CD4-positive, alpha-beta T cell (primary cell): ENCODE measurements at regions not wholly inside any gene's neighbourhood (a gene's known extent, or its start where the extent isn't known, plus 50 kb on each side); places are given as distances from the start of the nearest gene placed in this dataset.

ENCODE experiments used
- ATAC-seq: fragments of 200-7000 bp; cut with Tn5 transposase; one replicate; pipeline ENCODE4 v1.10.0; 2022; ENCODE audit warnings: mild to moderate bottlenecking; ENCODE audit not compliant: poor library complexity
- CTCF ChIA-PET: fragments of 350-600 bp; sonication (Branson Sonifier 250); formaldehyde crosslinking; loops from one replicate; lab custom pipeline; 2021; ENCODE audit warnings: antibody characterized with exemption, inconsistent platforms; lab: Charles Lee
- POLR2A ChIA-PET: fragments of 350-600 bp; sonication (Branson Sonifier 250); formaldehyde crosslinking; loops from one replicate; lab custom pipeline; 2021; ENCODE audit warnings: antibody characterized with exemption, inconsistent platforms; lab: Charles Lee
- DNase-seq, 14 experiments: peaks; one replicate each; pipeline ENCODE4 v3.0.0-alpha.2; 2013 to 2020; ENCODE audit warnings: mixed read lengths in 2 of 14
- H3K27ac ChIP-seq, 2 donors: one replicate each; pipeline versions ENCODE4 v1.5.1 to v1.7.0; 2013; ENCODE audit warnings: low read length in 2 of 2, low read depth in 1 of 2, mild to moderate bottlenecking in 1 of 2
- H3K27me3 ChIP-seq, 2 experiments: 1 replicate in 1 of 2; 2 replicates in 1 of 2; pipeline versions ENCODE4 v1.6.1 to v1.7.0; 2013; ENCODE audit warnings: low read length in 2 of 2, control low read depth in 1 of 2, mild to moderate bottlenecking in 1 of 2, moderate library complexity in 1 of 2; ENCODE audit not compliant: insufficient read depth in 2 of 2, control insufficient read depth in 1 of 2
- H3K36me3 ChIP-seq: one replicate; pipeline ENCODE4 v1.6.1; 2013; ENCODE audit warnings: low read length, control low read depth; ENCODE audit not compliant: insufficient read depth
- H3K4me1 ChIP-seq: one replicate; pipeline ENCODE4 v1.6.1; 2013; ENCODE audit warnings: low read length, control low read depth; ENCODE audit not compliant: insufficient read depth
- H3K4me3 ChIP-seq: one replicate; pipeline ENCODE4 v1.5.1; 2013; ENCODE audit warnings: mild to moderate bottlenecking, low read length, moderate library complexity
- H3K9me3 ChIP-seq, 2 experiments: 1 replicate in 1 of 2; 2 replicates in 1 of 2; pipeline versions ENCODE4 v1.6.1 to v1.7.0; 2013; ENCODE audit warnings: low read length in 2 of 2, mild to moderate bottlenecking in 2 of 2, control low read depth in 1 of 2, moderate library complexity in 1 of 2; ENCODE audit not compliant: control insufficient read depth in 1 of 2, insufficient read depth in 1 of 2
- H3K27ac Mint-ChIP-seq: one replicate; pipeline ENCODE4 v1.8.0; 2020; ENCODE audit warnings: mixed read lengths
- H3K27me3 Mint-ChIP-seq: one replicate; pipeline ENCODE4 v1.8.0; 2021; ENCODE audit warnings: mixed read lengths
- H3K36me3 Mint-ChIP-seq: one replicate; pipeline ENCODE4 v1.8.0; 2021; ENCODE audit warnings: low read depth, mixed read lengths
- H3K4me1 Mint-ChIP-seq: one replicate; pipeline ENCODE4 v1.8.0; 2021; ENCODE audit warnings: low read depth, mixed read lengths
- H3K4me3 Mint-ChIP-seq: one replicate; pipeline ENCODE4 v1.8.0; 2020; ENCODE audit warnings: mild to moderate bottlenecking, mixed read lengths
- H3K9me3 Mint-ChIP-seq: one replicate; pipeline ENCODE4 v1.8.0; 2020; ENCODE audit warnings: mixed read lengths
- CTCF ChIP-seq: fragments of 200-600 bp; IDR thresholded peaks from one replicate; pipeline ENCODE4 v1.8.0; 2022; ENCODE audit warnings: antibody characterized with exemption, mild to moderate bottlenecking
- intact Hi-C, 2 experiments: fragments of 100-400 bp; cut with DNase I in 1 of 2; cut with micrococcal nuclease in 1 of 2; formaldehyde crosslinking; loops; one replicate each; pipeline versions ENCODE4 v1.15.1 to v1.9.0; 2023 to 2025; cut with DNase I, micrococcal nuclease

- ChIA-PET POLR2A (no interaction called here), CTCF (no interaction called here)
- TF ChIP-seq CTCF, result no peak
- H3K9me3 Mint-ChIP-seq, result peaks cover 2% of the 10 kb centered on the region
- no peaks in the 10 kb centered on the region for H3K4me1 ChIP-seq
- H3K36me3 ChIP-seq, result no peaks in the 10 kb centered on the region
- H3K4me3 Mint-ChIP-seq, result no peak overlapping the region
- intact Hi-C loops, result no loop called here
- ATAC-seq, result no peak
- H3K27ac ChIP-seq, result no peak overlapping the region
- H3K36me3 Mint-ChIP-seq, result no peaks in the 10 kb centered on the region
- H3K27me3 Mint-ChIP-seq, result peaks cover 16% of the 10 kb centered on the region
- no peaks in the 10 kb centered on the region for H3K4me1 Mint-ChIP-seq
- H3K4me3 ChIP-seq, result no peak overlapping the region
- H3K27ac Mint-ChIP-seq, result no peak overlapping the region
- no peak for DNase-seq
- H3K27me3 ChIP-seq, result no peaks in the 10 kb centered on the region
- H3K9me3 ChIP-seq, result peaks cover 0 to 4% of the 10 kb centered on the region in 2 experiments
Measured at GRCh38 chr15:96217983-96218382, 112.5 kb upstream of the NR2F2 start.

GRCh38 chr15:96218623-96219455 lies 111.7 kb upstream of the NR2F2 start:
- Histone ChIP-seq H3K4me3 (no peak overlapping the region), H3K27me3 (no peaks in the 10 kb centered on the region), H3K27ac (no peak overlapping the region), H3K36me3 (no peaks in the 10 kb centered on the region), H3K9me3 (peaks cover 0 to 4% of the 10 kb centered on the region in 2 experiments), H3K4me1 (no peaks in the 10 kb centered on the region)
- no peak for TF ChIP-seq CTCF
- intact Hi-C loops, result no loop called here
- Mint-ChIP-seq H3K9me3 (peaks cover 2% of the 10 kb centered on the region), H3K4me3 (no peak overlapping the region), H3K27me3 (peaks cover 23% of the 10 kb centered on the region), H3K4me1 (no peaks in the 10 kb centered on the region), H3K27ac (no peak overlapping the region), H3K36me3 (no peaks in the 10 kb centered on the region)
- DNase-seq, result no peak
- ChIA-PET CTCF (no interaction called here), POLR2A (no interaction called here)
- ATAC-seq, result no peak

GRCh38 chr15:96219681-96220080 lies 110.8 kb upstream of the NR2F2 start:
- H3K27ac Mint-ChIP-seq, result no peak overlapping the region
- CTCF ChIA-PET, result no interaction called here
- intact Hi-C loops, result no loop called here

More at GRCh38 chr15:96219681-96220080, 110.8 kb upstream of the NR2F2 start:
- ATAC-seq (no peak), DNase-seq (no peak)
- Histone ChIP-seq H3K27me3 (no peaks in the 10 kb centered on the region), H3K36me3 (no peaks in the 10 kb centered on the region), H3K4me3 (no peak overlapping the region), H3K9me3 (peaks cover 0 to 4% of the 10 kb centered on the region in 2 experiments), H3K4me1 (no peaks in the 10 kb centered on the region), H3K27ac (no peak overlapping the region)
- Mint-ChIP-seq H3K9me3 (peaks cover 2% of the 10 kb centered on the region), H3K36me3 (no peaks in the 10 kb centered on the region), H3K4me1 (no peaks in the 10 kb centered on the region), H3K27me3 (peaks cover 24% of the 10 kb centered on the region), H3K4me3 (no peak overlapping the region)
- POLR2A ChIA-PET, result no interaction called here
- no peak for TF ChIP-seq CTCF
